Stimulated activated CD8-positive, alpha-beta memory T cell treated with anti-CD3 and anti-CD28 coated beads, Interleukin-7, amount 100 ng/mL, for 48 hours (primary cell): ENCODE measurements at regions not wholly inside any gene's neighbourhood (a gene's known extent, or its start where the extent isn't known, plus 50 kb on each side); places are given as distances from the start of the nearest gene placed in this dataset.
"Not testable (repeated sequence)": the region's sequence is repeated elsewhere in the genome, so short reads cannot be mapped to it uniquely, and the experiment has no call there.

Experiments
- DNase-seq, 2 donors: peaks; one replicate each; pipeline ENCODE4 v3.0.0-alpha.2; 2020; ENCODE audit warnings: low read depth in 1 of 2; ENCODE audit errors: extremely low read depth in 1 of 2

DNA sequence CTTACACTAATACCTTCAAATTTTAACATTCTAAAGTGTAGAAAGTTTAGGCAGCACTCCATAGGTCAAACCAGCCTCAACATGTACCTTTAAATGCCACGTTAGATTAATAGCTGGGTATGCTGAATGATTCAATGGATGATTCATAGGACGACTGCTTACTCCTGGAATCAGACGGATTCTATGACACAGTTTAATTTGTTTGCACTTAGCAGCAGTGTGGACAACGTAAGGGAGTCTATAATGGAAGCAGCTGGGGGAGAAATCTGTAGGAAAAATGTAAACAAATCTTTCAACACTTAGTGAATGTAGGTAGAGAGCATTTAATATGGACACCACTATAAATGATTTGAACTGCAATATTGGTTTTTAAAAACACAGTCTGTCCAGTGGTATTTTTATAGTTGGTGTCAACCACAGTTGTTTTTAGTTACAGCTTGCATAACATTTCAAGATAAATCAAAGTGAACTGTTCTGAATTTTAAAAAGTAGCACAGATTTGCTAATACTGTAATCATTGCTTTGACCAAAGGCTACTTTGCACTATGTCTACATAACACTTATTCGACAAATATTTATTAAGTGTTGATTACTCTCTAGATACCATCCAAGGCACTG is 701.5 kb upstream of the MEF2C start:
- no peak for DNase-seq

DNA sequence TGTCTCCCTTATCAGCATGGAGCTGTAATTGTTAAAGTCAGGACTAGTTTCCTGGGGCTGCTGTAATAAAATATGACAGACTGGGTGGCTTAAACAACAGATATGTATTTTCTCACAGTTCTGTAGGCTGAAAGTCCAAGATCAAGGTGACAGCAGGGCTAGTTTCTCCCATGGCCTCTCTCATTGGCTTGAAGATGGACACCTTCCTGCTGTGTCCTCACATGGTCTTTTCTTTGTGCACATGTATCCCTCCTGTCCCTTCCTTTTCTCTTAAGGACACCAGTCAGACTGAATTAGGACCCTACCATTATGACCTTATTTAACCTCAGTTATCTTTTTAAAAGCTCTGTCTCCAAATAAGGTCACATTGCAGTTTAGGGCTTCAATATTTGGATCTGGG is 700.5 kb upstream of the MEF2C start:
- no peak for DNase-seq

DNA sequence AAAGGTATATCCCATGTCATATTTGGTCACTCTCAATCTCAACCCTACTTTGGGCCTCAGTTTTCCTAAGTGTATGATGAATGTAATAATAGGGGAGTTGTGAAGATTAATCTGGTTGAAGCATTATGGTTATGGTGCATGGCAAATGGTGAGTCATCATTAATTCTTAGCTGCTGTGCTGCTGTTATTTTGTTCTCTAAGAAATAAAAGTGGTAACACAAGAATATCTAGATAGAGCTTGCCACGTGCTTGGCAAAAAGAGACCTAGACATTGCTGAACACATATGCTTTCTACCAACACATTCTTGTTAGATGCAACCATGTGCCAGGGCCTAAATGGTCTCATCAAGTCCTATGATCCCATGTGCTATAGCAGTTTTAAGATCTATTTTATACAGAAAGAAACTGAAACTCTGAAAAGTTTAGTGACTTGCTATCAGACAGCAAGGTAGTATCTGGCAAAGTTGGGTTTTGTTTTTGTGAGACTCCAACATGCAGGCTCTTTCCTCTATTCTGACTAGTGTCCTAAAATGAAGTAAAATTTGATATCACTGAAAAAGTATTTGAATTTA is 699.9 kb upstream of the MEF2C start:
- no peak for DNase-seq

DNA sequence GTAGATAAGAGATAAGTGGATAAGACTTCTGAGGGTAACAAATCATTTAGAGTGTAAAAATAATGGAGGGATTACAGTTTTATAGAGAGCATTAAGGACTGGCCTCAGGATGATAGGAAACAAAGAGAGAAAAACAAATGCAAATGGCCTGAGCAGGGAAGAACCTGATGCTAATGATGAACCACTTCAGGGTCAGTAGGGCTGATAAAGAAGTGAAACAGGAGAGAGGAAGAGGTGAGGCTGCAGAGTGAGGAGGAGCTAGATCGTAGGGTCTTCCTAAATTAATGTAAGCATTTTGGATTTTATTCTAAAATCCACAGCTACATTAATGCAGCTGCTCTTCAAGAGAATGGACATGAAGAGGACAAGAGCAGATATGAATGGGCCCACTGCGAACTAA is 698.0 kb upstream of the MEF2C start:
- DNase-seq: no peak

DNA sequence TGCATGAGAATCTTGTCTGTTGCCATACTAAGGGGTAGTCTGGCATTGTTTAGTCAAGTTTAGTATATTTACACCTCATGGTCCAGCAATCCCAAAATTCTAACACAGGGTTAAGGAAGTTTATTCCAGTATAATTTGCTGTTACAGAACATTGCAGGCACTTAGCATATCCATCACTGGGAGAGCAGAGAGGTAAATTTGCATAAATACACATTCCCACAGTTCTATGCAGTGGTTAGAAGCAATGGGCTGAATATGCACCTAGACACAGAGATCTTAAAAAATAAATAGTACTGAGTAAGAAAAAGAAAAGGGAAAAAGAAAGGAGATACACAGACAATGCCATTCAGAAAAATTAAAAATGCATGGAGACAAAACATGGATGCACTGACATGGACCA is 692.3 kb upstream of the MEF2C start:
- no peak for DNase-seq

DNA sequence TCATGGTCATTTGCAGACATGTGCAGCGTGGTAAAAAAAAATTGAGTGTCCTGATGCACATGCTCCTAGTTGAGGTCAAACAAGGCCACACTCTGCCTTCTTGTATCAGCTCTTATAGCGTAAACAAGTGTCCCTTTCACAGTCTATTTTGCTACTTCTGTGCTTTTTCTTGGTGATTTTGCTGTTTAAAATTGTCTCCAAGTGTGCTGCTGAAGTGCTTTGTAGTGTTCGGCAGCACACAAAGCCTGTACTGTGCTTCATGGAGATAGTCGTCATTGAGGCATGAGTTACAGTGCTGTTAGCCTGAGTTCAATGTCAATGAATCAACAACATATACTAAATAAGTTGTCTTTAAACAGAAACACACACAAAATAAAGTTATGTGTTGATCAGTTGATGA is 690.4 kb upstream of the MEF2C start:
- DNase-seq: no peak

DNA sequence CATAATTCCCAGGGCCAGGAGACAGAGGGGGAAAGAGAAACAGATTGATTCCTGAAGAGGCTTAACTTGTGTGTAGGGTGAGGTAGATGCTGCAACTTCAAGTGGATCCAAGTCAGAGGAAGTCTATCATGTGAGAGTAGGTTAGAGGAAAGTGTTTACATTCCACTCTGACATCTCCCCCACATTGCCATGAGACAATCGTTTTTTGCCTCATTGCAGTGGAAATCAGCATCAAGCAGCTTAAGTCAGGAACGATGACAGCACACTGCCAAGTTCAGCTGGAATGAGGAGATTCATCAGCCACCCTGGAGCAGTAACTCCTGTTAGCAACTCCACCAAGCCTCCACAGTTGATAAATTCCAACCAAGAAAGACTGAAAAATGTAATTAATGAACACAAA is 689.7 kb upstream of the MEF2C start:
- DNase-seq: no peak

DNA sequence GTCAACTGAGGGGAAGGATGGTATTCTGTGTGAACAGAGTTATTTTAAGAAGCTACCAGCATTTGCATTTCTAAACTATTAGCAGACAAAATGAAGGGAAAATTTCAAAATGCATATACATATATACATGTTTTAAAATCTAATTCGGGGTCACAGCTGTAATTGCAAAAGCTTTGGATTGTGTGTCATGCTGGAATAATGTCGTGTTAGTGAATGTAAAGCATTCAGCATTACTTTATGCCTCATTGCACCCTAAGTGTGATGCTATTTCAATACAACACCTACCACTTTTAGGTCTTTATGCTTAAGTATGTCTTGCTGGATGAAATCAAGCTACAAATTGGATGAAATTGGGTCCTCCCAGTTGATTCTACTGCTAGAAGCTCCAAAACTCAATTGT is 687.6 kb upstream of the MEF2C start:
- DNase-seq: no peak

DNA sequence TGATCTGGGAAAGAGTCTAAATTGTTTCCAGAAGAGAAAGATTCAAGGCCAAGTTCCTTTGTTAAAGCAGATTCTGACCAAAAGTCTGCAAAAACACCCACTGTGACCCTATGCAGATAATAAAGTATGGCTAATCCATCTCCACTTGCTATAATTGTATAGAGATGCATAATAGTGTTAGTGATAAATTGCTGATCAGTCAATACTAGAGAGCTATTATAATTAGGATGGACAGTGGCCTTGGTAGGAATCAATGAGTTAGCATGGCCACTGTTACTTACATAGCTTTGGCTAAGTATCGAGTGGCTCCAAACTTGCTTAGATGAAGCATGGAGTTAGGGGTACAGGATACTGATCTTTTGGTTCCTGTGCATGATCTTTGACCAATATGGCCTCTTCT is 683.4 kb upstream of the MEF2C start:
- DNase-seq: no peak

DNA sequence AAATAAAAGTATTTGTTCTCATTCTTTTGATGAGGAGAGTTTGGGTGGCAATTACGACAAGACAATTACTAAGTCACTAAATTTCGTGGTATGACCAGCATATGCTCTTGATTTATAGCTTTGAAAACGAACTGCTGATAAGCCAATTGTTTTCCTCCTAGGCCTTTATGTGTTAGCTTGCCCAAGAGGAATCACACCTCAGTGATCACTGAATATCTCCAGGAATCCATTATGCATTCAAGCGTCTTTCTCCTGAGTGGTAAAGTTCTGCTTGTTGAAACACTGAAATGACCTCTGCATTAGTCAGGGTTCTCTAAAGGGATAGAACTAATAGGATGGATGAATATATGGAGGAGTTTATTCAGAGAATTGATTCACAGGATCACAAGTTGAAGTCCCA is 677.7 kb upstream of the MEF2C start:
- no peak for DNase-seq

DNA sequence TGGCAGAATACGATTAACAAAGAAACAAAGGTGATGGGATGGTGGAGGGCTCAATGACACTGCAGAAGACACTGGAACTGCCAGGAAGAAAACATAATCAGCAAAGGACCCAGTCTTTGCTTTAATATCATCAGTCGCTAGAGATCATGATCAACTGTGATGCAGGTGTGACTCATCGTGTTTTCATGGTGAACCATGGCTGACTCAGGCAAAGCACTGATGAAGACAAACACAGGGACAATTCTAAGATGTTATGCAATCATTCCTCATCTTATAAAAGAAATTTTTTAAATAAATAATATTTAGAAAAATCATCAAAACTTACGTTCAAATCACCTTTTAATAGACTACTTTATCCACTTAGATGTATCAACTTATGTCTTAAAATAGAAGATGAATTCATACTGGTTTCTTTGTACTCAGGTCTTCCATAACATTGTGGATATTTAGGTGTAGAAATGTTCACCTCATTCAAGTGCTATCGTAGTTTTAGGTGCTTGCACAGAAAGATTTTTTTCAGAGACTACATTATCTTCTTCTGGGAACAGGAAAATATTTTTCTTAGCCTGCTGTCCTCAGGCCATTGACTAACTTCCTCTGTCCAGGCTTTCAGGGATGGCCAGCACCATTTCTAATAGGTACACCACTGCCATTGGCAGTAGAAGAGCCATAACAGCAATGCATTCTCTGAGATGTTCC is 673.4 kb upstream of the MEF2C start:
- no peak for DNase-seq

DNA sequence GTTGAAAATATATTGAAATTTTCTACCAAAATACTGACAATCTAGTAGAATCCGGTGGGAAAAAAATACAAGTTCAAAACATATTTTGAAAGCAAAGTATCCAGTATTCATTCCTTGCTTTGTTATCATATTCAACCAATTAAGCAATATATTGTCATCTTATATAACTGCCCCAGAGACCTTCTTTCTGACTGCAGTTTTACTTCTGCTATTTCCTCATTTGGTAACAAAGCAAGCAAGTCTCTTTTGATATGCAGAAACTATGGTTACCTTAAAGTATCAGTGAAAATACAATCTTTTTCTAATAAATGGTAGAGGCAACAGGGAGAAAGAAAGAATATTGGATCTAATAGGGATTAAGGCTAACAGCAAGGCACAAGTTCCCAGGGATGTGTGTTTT is 663.7 kb upstream of the MEF2C start:
- no peak for DNase-seq

DNA sequence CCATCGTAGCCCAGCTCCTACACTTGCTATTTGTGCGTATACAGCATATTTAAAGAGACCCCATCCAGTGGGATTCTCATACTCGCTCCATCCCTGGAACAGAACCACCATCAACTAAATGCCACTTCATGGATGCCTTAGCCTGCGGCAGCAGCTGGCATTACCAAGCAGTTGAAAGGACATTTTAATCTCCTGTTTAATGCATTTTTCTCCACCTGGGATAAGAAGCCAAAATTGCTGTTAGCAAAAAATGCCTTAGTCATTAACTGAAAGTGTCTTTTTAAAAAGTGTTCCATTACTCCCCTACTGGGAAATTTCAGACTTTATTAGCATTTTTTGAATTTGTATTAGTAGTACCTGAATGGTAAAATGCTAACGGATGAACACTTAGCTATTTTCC is 662.6 kb upstream of the MEF2C start:
- no peak for DNase-seq

DNA sequence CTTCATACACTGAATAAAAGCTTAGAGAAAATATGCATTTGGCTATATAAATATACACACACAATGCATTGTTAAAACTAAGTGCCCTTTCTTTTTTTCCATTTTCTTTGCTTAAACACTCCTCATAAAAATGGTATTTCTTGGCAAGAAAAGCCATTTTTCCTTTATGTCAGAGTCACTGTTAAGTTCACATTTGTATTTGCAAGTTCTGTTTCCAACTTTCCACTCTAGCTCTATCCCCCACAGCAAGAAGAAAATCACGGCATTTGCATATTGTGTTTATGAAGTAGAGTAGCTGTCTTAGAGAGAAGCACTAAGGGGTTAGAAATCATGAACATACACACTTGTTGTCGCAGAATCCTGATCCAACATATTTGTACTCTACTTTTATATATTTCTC is 662.1 kb upstream of the MEF2C start:
- DNase-seq: no peak

DNA sequence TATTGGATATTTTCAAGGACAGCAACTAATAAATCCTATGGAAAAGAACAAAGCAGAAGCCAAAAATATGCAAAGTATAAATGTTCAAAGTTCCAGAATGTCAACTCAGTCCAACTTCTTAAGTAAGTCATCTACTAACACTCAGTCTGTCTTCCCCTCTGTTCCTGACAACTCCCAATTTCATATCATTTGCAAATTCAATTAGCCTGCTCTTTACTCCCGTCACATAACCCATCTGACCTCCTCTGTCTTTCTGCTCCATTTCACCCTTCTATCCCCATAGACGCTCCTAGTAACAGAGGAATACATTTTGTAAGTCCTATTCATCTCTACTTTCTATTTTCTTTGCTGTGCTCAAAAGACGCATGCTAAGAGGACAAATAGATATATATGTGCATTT is 659.8 kb upstream of the MEF2C start:
- DNase-seq: no peak

DNA sequence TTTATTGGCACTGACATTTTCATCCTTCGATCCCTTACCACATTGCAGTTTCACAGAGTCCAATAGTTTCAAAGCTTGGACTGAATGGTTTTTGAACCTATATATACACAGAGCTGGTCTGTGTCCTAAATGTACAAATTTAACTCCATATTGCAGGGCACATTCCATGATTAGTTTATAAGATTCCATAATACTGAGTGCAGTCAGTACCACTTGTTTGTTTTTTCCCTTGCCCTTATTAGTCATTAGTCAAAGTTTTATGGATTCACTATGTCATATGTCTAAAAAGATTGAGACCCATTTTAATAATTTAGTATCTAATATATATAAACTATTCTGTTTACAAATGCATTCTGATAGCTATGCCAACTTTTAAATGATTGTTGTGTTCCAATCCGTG is 654.8 kb upstream of the MEF2C start:
- DNase-seq: no peak

DNA sequence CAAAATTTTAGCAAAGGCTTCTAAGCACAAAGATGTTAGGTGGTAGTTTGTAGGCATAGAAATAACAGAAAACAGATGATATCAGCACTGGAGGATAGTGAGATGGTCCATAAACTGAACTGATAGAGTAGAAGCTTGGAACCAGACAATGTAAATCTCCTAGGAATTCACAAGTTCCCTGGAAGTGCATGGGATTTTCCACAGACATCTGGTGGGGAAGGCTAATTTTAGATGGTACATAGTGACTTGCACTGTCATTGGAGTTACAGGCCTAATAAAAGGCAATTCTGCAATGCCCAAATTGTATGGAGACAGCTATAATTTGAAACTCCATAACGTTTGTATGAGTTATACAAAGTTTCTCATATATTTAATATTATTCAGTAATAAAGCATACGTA is 653.0 kb upstream of the MEF2C start:
- no peak for DNase-seq

DNA sequence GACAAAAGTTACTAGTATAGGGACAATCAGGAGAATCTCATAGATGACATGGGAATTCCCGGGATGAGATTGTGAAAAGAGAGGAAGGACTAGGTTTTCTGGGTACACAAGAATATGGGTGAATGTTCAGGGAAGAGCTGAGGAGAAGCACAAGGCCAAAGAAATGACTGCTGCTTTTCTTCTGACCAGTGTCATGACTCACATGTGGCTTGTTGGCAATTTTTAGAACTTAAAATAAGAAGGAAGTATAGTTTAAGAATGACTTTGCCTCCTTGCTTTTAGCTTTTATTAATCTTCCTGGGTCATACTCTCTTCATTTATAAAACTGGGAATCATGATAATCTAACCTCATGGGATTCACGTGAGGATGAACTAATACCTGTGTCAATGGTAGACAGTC is 652.4 kb upstream of the MEF2C start:
- DNase-seq: no peak

DNA sequence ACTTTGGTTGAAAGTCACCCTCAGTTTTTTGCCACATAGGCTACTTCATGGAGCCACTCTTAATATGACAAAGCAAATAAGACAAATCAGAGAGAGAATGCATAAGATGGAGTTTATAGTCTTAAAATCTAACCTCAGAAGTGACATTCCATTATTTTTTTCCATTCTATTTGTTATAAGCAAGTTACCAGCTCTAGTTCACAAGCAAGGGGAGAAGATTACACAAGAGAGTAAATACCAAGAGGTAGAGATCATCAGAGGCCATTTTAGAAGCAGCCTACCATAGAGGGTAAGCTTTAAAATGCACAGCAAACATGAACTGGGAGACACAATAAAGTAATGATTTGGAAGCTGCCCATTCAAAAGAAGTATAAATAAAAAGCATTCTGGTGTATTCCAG is 651.3 kb upstream of the MEF2C start:
- no peak for DNase-seq

DNA sequence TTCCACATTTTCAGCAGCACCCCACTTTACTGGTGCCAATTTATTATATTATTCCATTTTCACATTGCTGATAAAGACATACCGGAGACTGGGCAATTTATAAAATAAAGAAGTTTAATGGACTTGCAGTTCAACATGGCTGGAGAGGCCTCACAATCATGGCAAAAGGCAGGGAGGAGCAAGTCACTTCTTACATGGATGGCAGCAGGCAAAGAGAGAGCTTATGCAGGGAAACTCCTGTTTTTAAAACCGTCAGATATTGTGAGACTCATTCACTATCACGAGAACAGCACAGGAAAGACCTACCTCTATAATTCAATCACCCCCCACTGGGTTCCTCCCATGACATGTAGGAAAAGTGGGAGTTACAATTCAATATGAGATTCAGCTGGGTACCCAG is 641.8 kb upstream of the MEF2C start:
- DNase-seq: no peak

DNA sequence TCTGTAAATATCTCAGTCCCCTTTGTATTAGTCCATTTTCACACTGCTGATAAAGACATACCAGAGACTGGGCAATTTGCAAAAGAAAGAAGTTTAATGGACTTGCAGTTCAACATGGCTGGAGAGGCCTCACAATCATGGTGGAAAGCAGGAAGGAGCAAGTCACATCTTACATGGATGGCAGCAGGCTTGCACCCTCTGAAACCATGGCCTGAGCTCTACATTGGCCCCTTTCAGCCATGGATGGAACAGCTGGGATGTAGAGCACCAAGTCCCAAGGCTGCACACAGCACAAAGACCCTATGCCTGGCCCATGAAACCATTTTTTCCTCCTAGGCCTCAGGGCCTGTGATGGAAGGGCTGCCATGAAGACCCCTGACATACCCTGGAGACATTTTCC is 640.9 kb upstream of the MEF2C start:
- not testable (repeated sequence) for DNase-seq

DNA sequence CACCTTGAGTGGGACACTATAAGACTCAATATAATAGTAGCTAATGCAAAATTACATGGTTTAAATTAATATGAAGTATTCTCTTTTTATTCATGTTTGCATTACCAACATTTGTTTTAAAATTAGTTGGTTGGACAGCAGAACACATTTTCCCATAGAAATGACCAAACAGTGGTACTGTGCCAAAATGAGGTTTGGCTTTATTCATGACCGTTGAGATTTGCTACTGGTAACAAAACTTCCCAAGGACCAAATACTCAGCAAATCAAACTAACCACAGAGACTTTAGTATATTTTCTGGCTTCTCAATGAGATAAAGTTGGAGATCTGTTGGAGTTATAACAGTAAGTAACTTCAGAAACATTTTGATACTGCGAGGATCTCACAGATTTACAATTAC is 637.8 kb upstream of the MEF2C start:
- DNase-seq: no peak
